K562 (cell line): ENCODE measurements at regions not wholly inside any gene's neighbourhood (a gene's known extent, or its start where the extent isn't known, plus 50 kb on each side); places are given as distances from the start of the nearest gene placed in this dataset.

Experiments
- AFF1 ChIP-seq, 2 experiments: fragments of 450-650 bp; IDR thresholded peaks; 2 replicates each; pipeline ENCODE4 v1.6.1; 2018; ENCODE audit warnings: mild to moderate bottlenecking in 2 of 2, low read depth in 1 of 2; ENCODE audit not compliant: partially characterized antibody in 2 of 2
- ARID3A ChIP-seq: IDR thresholded peaks from 2 replicates; pipeline ENCODE4 v1.6.1; 2012; ENCODE audit warnings: low read depth, low read length, improper control_type of control experiment, borderline replicate concordance
- BCLAF1 ChIP-seq, 2 experiments: fragments of 450-650 bp in 1 of 2; IDR thresholded peaks; 2 replicates each; pipeline ENCODE4 v1.6.1; 2011 to 2017; ENCODE audit warnings: low read depth in 2 of 2, antibody characterized with exemption in 1 of 2, borderline replicate concordance in 1 of 2, low read length in 1 of 2, mild to moderate bottlenecking in 1 of 2, mixed read lengths in 1 of 2; ENCODE audit not compliant: control insufficient read depth in 1 of 2
- UBTF ChIP-seq, 2 experiments: IDR thresholded peaks; 2 replicates each; pipeline ENCODE4 v1.6.1; 2012; ENCODE audit warnings: improper control_type of control experiment in 2 of 2, low read depth in 2 of 2, low read length in 2 of 2, borderline replicate concordance in 1 of 2
- ZNF133 ChIP-seq: fragments of 250-450 bp; sonication (Bioruptor Pico); IDR thresholded peaks from 2 replicates; pipeline ENCODE4 v1.4.0; 2020; ENCODE audit warnings: mild to moderate bottlenecking
- ZNF77 ChIP-seq: fragments of 250-450 bp; sonication (Bioruptor Pico); IDR thresholded peaks from 2 replicates; pipeline ENCODE4 v1.5.0; 2020
- TF ChIP-seq, protein P1 (sequence below): IDR thresholded peaks from 3 replicates; pipeline ENCODE4 v1.6.1; 2011; ENCODE audit warnings: borderline replicate concordance, mild to moderate bottlenecking, moderate library complexity; ENCODE audit not compliant: insufficient read length; ENCODE audit errors: extremely low read depth

DNA sequence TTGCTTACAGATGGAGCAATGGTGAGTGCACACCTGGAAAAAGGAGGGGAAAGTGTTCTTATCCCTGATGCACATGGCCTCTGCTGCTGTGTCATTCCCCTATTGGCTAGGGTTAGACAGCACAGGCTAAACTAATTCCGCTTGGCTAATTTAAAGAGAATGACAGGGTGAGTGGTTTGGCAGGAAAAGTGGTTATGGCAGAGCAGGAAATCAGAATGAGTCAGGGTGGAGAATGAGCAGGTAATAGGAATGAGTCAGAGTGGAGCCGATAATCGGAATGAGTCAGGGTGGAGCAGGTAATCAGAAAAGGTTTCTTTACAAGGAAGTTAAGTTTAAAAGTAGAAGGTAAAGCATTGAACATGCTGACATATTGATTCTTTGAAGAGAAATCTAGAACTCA lies 355.5 kb upstream of the HTR1E start (continued):
- TF ChIP-seq BCLAF1 (IDR thresholded peaks at IDR 0.05; ENCODE audit: borderline replicate concordance in 1 of 2, control insufficient read depth in 1 of 2, low read depth in 2 of 2, low read length in 1 of 2), result no peak
- TF ChIP-seq, protein P1, sequence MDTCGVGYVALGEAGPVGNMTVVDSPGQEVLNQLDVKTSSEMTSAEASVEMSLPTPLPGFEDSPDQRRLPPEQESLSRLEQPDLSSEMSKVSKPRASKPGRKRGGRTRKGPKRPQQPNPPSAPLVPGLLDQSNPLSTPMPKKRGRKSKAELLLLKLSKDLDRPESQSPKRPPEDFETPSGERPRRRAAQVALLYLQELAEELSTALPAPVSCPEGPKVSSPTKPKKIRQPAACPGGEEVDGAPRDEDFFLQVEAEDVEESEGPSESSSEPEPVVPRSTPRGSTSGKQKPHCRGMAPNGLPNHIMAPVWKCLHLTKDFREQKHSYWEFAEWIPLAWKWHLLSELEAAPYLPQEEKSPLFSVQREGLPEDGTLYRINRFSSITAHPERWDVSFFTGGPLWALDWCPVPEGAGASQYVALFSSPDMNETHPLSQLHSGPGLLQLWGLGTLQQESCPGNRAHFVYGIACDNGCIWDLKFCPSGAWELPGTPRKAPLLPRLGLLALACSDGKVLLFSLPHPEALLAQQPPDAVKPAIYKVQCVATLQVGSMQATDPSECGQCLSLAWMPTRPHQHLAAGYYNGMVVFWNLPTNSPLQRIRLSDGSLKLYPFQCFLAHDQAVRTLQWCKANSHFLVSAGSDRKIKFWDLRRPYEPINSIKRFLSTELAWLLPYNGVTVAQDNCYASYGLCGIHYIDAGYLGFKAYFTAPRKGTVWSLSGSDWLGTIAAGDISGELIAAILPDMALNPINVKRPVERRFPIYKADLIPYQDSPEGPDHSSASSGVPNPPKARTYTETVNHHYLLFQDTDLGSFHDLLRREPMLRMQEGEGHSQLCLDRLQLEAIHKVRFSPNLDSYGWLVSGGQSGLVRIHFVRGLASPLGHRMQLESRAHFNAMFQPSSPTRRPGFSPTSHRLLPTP, result no peak
- TF ChIP-seq UBTF (IDR thresholded peaks at IDR 0.05; ENCODE audit: borderline replicate concordance in 1 of 2, low read depth in 2 of 2, low read length in 2 of 2), result no peak
- TF ChIP-seq ZNF133, result no peak
- no peak for TF ChIP-seq ZNF77 (CRISPR knock-in tag)
- TF ChIP-seq ARID3A, result no peak
- no peak for TF ChIP-seq AFF1 (IDR thresholded peaks at IDR 0.05; ENCODE audit: low read depth in 1 of 2, partially characterized antibody in 2 of 2)
